ENCODE measurements at regions not wholly inside any gene's neighbourhood (a gene's known extent, or its start where the extent isn't known, plus 50 kb on each side); places are given as distances from the start of the nearest gene placed in this dataset.
A peak's percentile ranks its signal among the peaks of the same experiment; 100 is the strongest.
"Not testable (repeated sequence)": the region's sequence is repeated elsewhere in the genome, so short reads cannot be mapped to it uniquely, and the experiment has no call there.

DNA sequence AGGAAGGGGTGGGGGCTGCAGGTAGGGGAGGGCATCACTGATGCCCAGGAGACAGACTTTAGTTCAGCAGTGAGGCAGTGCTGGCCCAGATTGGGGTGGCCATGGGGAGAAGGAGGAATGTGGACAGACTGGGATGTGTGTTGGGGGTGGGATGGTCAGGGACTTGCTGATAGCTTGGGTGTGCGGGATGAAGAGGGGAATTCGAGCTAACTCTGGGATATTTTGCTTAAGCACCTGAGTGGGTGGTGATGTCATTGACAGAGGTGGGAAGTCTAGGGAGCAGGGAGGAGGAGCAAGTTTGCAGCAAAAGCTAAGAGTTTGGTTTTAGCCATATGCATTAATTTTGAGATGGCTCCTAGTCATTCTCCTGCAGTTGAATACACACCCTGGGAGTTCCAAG, 207.5 kb downstream of the RPLP1 start:
- DNase-seq, result no peak

DNA sequence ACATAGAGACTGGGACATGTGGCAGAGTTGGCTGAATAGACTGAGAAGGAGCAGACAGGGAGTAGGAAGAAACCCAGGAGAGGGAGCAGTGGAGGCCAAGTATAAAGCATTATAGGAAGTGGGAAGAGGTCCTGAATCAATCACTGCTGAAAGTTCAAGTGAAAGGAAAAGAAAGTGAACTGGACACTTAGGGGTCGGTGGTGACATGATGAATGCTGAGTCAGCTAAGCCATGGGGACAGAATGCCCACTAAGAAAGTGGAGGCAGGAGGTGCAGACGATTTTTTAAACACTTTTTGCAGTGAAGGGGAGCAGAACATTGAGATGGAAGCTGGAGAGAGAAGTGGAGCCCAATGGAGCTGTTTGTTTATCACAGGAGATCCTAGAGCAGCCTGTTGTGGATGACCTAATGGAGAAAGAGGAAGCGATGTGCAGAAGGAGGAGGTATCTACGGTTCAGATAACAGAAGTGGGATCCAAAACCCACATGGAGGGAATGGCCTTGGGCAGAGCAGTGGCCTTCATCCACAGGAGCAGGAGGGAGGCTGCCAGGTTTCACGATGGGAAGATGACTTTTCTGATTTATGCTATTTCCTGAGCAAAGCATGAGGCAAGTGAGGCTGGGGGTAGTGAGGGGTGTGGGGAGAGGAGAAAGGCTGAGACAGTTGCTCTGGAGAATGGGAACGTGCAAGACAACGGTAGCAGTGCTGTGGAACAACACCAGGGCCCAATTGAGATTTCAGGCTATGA, 208.2 kb downstream of the RPLP1 start:
- no peak for DNase-seq

DNA sequence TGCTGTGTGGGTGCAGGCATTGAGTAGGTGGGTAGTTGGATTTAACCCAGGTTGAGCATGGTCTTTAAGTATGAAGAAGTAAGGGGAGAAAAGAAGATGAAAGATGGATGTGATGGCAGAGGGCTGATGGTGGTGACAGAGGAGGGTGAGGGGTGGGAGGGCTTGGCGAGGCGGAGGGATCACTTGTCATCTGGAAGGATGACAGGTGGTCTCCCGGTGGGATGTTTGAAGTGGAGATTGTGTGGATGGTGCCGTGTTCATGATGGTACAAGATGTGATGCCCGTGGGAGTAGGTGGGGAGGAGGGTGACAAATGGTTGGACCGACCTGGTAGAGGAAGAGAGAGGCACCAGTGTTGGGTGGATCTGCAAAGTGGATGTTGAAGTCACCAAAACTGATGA, 208.8 kb downstream of the RPLP1 start:
- DNase-seq, result no peak

DNA sequence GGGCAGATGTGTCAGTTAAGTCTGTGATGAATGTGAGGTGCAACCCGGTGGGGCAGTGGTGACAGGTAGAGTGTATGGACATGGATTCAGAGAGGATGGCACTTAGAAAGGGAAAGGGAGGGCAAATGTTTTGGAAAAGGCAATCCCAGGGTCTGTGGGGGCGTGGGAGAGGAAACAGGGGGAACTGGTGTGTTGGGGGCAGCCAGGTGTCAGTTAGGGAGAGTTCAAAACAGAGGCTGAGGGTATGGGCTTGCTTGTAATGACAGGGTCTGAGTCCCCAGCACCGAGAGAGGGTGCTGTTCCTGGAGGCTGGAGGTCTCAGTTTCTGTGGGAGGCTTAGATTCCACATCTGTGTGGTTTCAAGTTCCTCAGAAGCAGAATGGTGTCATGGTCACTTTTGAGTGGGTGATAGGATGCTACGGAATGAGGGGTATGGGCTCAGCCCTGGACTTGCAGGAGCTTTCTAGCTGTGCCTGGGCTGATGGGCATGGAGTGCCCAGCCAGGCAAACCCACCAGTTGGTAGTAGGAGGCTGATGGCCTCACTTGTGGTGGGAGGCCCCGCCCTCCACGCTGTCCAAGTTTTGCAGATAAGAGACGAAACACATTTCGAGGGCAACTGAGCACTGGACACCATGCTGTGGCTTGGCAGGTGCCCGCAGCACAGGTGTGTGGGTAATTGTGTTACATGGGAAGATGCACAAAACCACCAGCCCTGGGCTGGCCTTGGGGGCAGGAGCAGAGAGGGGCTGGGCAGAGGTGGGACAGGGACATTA, 209.4 kb downstream of the RPLP1 start:
- no peak for DNase-seq

DNA sequence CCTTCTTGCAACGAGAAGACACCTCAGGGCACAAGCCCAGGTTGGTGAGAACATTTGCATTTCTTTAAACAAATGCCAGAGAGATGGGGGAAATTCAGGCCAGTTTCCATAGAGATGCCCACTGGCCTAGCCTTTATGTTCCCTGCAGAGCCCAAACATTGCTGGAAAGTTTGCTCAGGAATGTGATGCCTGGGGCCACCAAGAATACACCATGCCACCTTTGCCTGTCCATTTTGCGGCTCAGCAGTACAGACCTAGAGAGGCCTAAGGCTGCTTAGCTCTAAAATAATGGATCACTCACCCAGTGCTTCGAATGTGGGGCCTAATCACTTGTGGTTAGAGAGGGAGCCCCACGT, 210.0 kb downstream of the RPLP1 start:
- no peak for DNase-seq

DNA sequence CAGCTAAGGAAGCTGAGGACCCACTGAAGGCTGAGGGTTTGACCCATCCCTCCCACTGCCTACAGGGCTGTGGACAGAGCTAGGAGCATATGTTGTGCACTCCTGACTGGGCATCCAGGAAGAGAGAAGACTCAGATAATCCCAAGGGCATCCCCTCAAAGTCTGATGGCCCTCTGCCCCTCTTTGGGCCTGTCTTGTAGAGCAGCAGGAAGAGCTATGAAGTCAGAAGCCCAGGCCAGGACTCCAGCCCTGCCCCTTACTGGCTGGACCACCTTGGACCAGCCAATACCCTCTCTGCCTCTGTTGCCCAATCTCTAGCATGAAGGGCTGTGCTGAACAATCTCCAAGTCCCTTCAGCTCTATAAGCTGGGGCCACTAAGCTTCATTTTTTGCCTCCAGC, 210.8 kb downstream of the RPLP1 start:
- DNase-seq, result no peak

DNA sequence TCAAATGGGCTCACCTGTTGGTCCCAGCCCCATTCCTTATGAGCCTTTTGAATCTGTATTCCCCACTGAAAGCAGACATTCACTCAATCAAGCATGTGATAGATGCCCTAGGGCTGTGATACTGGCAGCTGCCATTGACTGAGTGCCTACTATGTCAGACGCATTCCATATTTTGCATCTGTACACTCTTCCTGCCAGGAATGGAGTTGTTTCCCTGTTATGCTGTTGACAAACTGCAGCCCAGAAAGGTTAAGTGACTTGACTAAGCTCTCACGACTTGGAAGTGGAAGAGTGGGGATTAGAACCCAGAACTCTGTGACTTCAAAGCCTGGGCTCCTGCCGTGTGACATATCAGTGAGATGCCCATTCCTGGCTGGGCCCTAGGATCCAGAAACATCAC, 211.4 kb downstream of the RPLP1 start:
- no peak for DNase-seq

DNA sequence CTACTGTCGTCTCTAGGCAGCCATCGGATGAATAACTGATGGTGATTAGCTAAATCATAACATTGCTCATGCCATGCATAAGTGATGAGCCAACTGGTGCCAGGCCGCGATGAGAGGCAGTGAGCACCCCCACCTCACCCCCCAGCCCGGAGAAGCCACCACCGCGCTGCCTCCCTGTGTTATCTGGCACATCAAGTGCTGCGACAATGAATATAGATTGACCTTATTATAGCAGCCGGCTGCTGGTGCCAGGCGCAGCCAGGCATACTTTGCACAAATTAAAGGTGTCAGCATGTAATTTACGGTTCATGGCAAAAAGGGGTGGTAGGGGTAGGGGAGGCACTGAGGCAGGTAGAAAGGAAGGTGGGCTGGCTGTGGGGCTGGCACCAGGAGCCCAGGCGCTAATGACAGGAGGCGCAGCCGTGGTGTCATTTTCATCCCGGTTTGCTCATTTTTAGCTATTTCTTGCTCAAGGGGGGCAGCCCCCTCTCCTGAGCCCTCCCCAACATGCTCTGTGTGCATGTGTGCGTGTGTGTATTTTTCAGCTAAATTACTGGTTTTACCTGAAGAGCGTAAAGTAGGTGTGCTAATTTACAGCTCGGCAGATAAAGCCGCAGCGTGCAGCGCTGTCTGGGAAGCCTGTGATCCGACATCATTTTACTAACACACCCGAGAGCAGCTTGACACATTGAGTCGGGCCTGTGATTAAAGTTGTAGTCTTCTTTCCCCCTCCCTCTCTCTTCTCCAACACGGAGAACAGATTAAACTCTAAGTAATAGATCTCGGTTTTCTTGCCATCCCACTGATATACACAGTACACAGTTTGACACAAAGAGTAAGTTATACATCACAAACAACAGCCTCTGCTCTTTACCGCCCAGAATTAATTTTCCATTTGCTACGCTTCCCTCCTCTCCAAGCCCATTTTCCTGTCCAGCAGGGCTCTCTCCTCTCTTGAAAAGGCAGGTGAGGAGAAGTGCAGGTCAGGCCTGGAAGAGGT, 212.3 kb downstream of the RPLP1 start:
- peak; percentile 80 for DNase-seq

DNA sequence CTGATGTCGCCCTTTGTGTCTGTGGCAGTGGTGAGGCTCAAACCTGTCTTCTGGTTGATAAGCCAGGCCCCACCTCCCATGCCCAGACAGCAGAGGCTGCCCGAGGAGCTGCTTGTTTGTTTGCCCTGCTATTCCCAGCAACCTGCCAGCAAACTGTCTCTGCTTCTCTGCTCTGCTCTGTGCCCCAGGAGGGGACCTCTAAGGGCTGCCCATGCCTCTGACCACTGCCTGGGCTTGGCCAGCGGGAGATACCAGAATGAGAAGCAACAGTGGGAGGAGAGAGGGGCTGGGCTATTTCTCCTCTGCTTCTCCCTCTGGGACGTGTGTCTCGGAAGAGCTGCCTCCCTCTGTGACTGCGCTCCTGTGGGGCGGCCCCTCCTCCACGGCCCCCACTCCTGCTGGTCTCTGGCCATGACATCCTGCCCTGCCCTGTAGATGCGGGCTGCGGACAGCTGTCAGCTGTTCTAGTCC, 213.1 kb downstream of the RPLP1 start:
- peak; percentile 73 for DNase-seq

DNA sequence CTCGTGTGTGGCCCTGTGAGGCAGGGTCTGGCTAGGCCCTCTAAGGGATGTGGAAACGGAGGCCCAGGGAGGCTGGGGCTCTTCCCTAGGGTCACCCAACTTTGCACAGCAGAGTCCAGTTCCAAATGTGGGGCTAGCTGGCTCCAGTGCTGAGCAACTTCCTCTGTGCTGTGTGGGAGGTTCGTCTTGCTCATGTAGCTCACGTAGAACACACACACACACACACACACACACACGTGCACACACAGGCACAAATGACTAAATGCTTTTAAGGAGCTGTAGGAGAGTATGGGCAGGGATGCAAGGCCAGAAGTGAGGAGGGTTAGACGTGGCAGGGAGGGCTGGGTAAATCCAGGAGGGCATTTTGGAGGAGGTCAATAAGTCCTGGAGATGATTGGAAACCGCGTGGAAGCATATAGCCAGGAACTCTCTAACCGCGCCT, 213.8 kb downstream of the RPLP1 start:
- DNase-seq, result peak; percentile 38

DNA sequence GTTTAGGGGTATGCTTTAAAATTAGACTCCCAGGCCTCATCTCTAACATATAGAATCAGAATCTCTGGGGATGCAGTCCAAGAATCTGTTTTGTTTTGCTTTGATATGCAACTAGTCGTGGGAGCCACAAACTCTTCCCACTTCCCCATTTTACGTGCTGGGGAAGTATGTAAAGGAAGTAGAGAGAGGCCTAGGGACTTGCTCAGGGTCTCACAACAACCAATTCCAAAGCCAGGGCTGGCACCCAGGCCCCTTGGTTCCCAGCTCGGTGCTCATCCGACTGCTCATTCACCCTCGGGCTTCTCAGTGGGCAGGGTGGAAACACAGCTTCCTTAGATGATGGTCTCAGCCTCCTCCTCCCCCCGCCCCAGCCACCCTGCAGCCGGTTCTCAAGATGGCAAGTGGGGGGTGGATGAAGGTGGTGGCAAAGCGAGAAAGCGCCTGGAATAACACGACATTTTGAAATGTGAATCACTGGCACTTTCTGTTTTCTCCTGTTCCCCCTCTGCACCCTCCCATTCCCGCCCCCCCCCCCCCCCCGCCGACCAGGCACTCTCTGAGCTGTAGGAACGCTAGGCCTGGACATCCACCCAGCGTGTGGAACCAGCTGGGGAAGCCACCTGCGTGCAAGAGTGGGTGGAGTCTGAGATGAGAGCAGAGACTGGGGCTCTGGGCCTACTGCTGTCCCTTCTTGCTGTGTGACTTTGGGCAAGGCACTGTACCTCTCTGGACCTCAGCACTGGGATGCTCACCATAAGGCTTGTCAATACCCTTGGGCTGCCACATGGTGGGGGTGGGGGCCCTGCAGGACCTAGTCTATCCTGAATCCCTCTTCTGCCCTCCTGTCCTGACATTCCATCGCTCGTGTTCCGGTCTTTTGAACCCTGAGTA, 214.5 kb downstream of the RPLP1 start:
- DNase-seq, result no peak

DNA sequence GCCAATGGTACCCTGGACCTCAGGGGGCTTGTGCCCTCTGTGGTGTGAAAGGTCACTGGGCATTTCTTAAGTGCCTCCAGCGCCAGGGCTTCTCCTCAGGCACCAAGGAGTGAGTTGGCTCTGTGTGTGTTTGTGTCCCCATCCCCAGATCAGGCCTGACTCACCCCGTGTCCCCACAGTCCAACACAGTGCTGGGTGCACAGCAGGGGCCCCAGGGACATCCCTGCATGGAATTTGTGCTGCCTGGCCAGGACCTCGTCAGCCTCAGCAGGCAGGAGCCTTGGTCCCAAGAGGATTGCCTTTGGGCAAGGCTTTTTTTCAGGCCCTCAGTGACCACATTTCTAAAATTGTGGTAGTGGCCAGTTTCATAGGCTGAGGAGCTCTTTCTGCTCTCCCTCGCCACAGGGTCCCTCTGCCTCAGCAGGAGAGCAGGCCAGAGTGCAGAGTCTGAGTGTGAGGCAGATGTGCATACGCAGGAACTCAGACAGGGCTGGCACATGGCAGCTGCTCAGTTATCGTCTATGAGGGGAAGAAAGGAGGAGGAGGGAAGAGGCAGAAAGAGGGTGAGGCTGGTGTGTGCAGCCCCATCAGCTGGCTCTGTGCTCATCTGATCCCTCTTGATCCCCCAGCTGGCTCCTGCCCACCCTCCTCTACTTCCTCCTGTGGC, 215.6 kb downstream of the RPLP1 start:
- peak; percentile 45 for DNase-seq

DNA sequence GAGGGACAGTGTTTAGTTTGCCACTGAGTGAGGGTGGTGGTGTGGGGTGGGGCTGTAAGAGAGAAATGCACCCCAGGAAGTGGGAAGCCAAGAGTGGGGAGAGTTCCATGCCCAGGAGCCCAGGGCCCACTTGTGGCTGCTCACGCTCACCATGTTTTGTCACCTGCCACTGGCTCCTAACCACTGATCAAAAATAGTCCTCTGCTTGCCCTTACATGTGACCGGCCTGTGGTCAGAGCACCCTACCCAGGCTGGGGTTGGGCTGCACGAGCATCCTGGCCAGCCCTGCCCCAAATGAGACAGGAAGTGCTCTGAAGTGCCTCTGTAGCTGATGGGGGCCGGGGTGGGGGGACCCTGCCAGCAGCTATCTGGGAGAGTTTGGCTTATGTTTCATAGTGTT, 216.3 kb downstream of the RPLP1 start:
- no peak for DNase-seq

DNA sequence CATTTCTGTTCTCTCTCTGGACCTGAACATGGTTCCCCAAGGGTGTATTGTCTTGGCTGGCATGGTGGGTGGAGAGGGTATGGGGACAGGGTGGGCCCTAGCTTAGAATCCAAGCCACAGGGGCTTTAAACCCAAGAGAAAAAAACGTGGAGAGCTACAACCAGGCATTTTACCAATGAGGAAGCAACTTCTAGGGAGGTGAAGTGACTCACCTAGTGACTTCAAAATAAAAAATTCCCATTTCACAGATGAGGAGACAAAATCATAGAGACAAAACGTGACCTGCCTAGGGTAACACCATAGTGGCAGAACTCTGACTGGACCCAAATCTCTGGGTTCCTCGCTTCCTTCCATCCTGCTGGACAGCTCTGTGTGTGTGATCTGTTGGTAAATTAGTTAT, 216.8 kb downstream of the RPLP1 start:
- DNase-seq, result no peak

DNA sequence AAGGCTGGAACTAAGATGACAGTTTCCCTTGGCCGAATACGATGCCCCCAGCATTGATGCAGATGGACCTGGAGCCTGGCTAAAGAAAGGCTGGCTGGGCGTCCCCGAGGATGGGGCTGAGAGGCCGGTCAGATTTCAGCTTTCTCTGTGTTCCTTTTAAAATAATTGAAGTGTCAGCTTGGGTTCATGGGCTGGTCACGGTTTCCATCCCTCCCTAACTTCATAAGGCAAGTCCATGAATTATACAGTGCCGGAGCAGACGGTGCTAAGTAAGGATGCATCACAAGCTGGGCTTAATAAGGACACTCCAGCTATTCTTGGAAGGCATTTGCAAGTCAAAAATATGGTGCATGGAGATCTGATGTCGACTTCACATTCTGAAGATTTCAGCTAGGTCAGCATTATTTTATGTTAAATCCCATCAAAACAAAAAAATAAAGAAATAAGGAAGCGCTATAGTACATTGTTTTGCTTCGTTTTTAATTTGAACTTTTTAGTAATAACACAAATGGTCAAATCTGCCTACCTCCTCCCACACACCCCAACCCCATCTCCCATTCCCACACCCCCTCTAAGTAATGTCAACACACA, 220.8 kb downstream of the RPLP1 start:
- peak; percentile 79 for DNase-seq

DNA sequence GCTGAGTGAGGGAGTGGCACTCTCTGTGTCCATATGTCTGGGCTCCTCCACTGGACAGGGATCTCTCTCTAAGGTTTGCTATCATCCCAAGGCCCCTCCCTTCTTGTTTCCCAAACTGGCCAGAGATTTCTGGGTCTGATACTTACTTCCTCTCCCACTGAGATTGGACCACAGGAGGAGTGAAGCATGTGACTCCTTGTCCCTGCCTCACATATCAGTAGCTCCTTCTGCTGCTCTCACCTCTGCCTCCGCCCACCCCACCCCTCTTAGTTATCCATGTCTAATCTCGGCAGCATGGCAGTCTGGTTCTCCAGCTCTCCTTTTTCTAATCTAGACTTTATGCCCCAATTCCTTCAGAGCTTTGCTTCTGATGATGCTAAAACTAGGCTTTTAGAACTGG, 223.1 kb downstream of the RPLP1 start:
- no peak for DNase-seq

DNA sequence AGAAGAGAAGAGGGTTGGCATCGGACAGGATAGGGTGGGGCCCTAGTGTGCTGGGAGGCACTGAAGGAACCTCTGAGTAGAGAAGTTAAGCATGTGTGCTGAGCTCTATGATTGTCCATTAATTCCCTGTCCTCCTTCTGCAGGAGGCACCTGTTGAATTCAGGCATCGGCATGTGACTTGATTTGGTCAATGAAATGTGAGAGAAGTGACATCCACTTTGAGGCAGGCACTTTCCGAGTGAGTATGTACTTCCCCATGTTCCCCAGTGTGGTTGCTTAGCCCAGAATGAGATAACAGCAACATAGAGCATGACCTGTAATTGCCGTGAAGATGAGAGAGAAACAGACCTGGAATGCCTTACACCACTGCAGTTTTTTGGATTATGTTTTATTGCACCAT, 224.8 kb downstream of the RPLP1 start:
- DNase-seq, result no peak

DNA sequence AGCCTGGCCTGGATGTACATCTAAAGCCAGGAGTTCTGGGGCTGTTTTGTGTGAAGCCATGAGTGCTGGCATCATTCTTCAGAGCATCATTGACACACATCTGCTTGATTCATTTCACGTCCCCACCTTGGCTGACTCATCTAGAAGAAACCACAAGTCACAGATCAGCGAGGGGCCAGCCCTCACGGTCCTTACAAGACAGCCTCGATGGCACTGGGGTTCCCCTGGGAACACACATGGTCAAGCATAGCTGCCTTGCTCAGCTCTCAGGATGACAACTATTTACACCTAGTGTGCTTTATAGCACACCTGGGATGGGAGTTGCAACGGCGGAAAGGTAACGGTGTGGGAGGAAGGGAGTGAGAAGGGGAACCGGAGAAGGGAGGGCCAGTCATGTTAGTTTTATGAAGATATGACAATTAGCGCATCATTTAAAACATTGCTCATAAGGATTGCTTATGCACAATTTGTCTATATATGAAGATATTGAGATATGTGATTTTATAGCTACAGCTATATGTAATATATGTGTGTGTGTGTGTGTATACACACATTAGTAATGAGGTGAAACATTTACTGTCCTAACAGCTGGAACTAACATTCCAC, 227.1 kb downstream of the RPLP1 start:
- no peak for DNase-seq

DNA sequence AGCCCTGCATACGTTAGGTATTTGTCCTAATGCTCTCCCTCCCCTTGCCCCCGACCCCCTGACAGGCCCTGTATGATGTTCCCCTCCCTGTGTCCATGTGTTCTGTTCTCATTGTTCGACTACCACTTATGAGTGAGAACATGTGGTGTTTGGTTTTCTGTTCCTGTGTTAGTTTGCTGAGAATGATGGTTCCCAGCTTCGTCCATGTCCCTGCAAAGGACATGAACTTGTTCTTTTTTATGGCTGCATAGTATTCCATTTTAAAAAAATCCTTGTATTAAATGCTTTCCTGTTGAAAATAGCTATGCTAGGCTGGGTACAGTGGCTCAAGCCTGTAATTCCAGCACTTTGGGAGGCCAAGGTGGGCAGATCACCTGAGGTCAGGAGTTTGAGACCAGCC, 232.2 kb downstream of the RPLP1 start:
- DNase-seq, result not testable (repeated sequence)
